ENCODE measurements at regions not wholly inside any gene's neighbourhood (a gene's known extent, or its start where the extent isn't known, plus 50 kb on each side); places are given as distances from the start of the nearest gene placed in this dataset.
A peak's percentile ranks its signal among the peaks of the same experiment; 100 is the strongest.

DNA sequence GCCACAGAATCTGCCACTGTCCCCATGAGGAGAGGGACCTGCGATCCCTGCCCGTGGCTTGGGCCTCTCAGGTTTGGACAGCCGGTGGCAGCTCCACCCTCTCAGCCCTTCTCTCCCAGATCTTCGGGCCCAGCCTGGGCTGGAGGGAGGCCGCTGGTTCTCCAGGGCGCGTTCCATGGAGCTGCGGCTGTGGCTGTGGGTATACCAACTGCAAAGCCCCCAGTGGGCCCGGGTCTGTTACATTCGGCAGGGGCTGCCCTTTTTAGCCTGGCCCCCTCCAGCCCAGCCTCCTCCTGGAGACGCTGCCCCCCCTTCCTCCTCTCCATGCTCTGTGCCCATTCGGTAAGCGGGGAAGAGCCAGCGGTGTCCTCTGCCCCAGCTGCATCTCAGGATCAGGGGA, 64.7 kb upstream of the ZNF469 start:
- Histone ChIP-seq H3K4me3 (no peak overlapping the region), H3K27me3 (no peaks in the 10 kb centered on the region), H3K36me3 (no peaks in the 10 kb centered on the region), H3K9me3 (no peaks in the 10 kb centered on the region), H3K27ac (peak overlapping the region; percentile 73), H3K4me1 (peaks cover 29% of the 10 kb centered on the region)
- no peak for TF ChIP-seq POLR2AphosphoS5 (IDR thresholded peaks at IDR 0.05; ENCODE audit: insufficient read depth in 1 of 2, low read depth in 1 of 2)
- TF ChIP-seq CTCF (IDR thresholded peaks at IDR 0.05) = no peak
- no peak for TF ChIP-seq POLR2A (IDR thresholded peaks at IDR 0.05)
- intact Hi-C loops (cut with DNase I) = no loop called here
- DNase-seq (ENCODE audit: extremely low spot score in 2 of 2) = no peak

DNA sequence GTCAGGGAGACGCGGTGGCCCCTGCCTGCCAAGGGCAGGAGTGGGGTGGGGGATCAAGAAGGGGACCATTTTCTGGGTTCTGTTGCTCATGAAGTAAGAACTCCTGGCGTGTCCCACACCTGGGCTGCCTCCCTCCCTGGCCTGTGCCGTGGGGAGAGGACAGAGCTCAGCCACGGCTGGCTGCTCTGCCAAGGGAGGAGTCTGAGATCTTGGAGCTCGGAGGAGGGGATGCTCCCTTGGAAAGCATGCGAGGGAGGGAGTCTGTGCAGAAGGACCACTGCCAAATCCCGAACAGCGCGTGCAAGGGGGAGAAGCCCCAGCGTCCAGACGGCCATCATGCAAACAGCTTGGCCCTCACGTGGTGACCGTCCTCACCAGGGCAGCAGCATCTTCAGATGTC, 64.2 kb upstream of the ZNF469 start:
- TF ChIP-seq CTCF (IDR thresholded peaks at IDR 0.05) (no peak), POLR2A (IDR thresholded peaks at IDR 0.05) (no peak), POLR2AphosphoS5 (IDR thresholded peaks at IDR 0.05; ENCODE audit: insufficient read depth in 1 of 2, low read depth in 1 of 2) (peak in 1 of 2 donors; percentile 47)
- Histone ChIP-seq H3K4me1 (peaks cover 29% of the 10 kb centered on the region), H3K36me3 (no peaks in the 10 kb centered on the region), H3K4me3 (no peak overlapping the region), H3K27me3 (no peaks in the 10 kb centered on the region), H3K9me3 (no peaks in the 10 kb centered on the region), H3K27ac (peak overlapping the region; percentile 73)
- DNase-seq (ENCODE audit: extremely low spot score in 2 of 2) = no peak
- intact Hi-C loops (cut with DNase I) = no loop called here

DNA sequence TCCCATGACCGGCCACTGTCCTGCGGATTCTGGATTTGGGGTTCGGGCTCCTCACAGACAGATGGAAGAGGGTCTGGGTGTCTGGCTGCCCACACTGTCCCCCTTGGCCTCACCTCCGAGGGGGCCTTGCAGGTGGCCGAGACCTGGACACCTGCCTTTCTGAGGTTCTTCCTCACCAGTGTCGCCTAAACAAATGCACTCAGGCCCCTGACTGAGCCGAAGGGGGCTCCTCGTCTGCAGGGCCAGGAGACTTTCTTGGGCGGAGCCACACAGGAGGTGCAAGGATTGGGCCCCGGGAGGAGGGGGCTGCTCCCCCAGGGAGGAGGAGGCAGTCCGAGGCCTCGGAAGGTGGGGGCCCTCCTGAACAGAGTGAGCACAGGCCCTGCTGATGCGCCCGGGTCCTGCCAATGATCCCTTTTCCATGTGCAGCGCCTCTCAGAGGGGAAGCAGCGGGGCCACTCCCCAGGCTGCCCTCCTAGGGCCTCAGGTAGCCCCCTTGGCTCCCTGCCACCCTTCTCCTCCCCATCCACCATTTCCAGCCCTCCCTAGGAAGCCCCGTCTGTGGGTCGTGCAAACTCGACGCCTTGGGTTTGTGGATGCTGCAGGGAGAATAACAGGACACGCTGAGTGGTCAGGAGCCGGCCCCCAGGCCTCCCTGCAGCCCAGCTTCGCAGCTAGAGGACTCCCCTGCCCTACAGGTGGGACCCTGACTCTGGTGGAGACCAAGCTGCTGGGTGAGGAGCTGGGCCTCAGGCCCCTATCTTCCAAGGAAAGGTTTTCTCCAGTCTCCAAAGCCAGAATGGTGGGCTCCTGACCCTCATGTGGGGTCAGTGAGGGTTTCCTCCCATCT, 63.4 kb upstream of the ZNF469 start:
- no peak for TF ChIP-seq POLR2AphosphoS5 (IDR thresholded peaks at IDR 0.05; ENCODE audit: insufficient read depth in 1 of 2, low read depth in 1 of 2)
- TF ChIP-seq POLR2A (IDR thresholded peaks at IDR 0.05) = no peak
- no peak for TF ChIP-seq CTCF (IDR thresholded peaks at IDR 0.05)
- no peaks in the 10 kb centered on the region for H3K27me3 ChIP-seq

GRCh38 chr16:88320947-88321634, 61.7 kb upstream of the ZNF469 start:
- H3K4me3 ChIP-seq = no peak overlapping the region
- no peak overlapping the region for H3K27ac ChIP-seq
- no peak for DNase-seq (ENCODE audit: extremely low spot score in 2 of 2)
- intact Hi-C loops (cut with DNase I) = no loop called here
- H3K27me3 ChIP-seq = no peaks in the 10 kb centered on the region
- H3K9me3 ChIP-seq = no peaks in the 10 kb centered on the region
- H3K36me3 ChIP-seq = no peaks in the 10 kb centered on the region
- H3K4me1 ChIP-seq = peaks cover 22% of the 10 kb centered on the region
- TF ChIP-seq CTCF (IDR thresholded peaks at IDR 0.05) = no peak
- no peak for TF ChIP-seq POLR2AphosphoS5 (IDR thresholded peaks at IDR 0.05; ENCODE audit: insufficient read depth in 1 of 2, low read depth in 1 of 2)

More for the DNA sequence above, 63.4 kb upstream of the ZNF469 start:
- DNase-seq (ENCODE audit: extremely low spot score in 2 of 2) = no peak
- Histone ChIP-seq H3K36me3 (no peaks in the 10 kb centered on the region), H3K4me1 (peaks cover 29% of the 10 kb centered on the region), H3K27ac (peak overlapping the region; percentile 73), H3K9me3 (no peaks in the 10 kb centered on the region), H3K4me3 (no peak overlapping the region)
- intact Hi-C loops (cut with DNase I) = no loop called here

All from vagina (tissue), 2 donors.